GM12874 (cell line): ENCODE measurements at regions not wholly inside any gene's neighbourhood (a gene's known extent, or its start where the extent isn't known, plus 50 kb on each side); places are given as distances from the start of the nearest gene placed in this dataset.

Experiments used
- TF ChIP-seq, protein P1 (sequence below): IDR thresholded peaks from 2 replicates; pipeline ENCODE4 v1.5.1; 2011; ENCODE audit warnings: low read depth, mild to moderate bottlenecking, control low read depth, low read length, moderate library complexity; ENCODE audit not compliant: insufficient read depth

DNA sequence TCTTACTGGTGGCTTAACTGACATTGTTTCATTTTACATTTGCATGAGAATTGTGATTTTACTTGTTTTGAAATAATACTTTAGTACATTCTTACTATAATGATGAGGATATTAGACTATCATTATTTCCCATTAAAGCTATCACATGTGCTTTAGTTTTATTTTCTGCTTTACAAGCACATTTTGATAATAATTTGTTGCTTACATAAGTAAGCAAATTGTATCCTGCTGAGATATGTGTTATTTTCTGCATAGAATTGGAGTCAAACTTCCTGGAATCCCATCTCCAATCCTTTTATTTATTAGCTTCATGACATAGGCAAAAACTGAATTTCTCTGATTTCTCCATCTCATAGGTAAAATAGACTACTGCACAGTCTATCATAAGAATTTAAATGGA, 847.4 kb downstream of the DIPK2A start:
- TF ChIP-seq, protein P1, sequence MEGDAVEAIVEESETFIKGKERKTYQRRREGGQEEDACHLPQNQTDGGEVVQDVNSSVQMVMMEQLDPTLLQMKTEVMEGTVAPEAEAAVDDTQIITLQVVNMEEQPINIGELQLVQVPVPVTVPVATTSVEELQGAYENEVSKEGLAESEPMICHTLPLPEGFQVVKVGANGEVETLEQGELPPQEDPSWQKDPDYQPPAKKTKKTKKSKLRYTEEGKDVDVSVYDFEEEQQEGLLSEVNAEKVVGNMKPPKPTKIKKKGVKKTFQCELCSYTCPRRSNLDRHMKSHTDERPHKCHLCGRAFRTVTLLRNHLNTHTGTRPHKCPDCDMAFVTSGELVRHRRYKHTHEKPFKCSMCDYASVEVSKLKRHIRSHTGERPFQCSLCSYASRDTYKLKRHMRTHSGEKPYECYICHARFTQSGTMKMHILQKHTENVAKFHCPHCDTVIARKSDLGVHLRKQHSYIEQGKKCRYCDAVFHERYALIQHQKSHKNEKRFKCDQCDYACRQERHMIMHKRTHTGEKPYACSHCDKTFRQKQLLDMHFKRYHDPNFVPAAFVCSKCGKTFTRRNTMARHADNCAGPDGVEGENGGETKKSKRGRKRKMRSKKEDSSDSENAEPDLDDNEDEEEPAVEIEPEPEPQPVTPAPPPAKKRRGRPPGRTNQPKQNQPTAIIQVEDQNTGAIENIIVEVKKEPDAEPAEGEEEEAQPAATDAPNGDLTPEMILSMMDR = no peak

DNA sequence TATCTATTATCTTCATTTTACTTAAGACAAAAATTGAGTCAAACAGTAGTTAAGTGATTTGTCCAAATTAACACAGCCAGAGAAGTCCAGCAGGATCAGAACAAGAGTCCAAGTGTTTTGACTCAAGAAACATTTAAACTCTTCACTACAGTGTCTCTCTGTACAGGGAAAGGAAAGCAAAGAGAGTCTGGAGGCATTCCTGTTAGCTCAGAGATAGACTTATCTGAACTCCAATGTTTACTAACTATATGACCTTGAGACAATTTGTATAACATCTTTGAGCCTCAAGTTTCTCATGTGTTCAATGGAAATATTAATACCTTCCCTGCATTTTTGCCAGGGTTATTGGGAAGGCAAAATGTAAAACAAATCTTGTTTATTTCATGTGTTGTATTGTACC, 849.1 kb downstream of the DIPK2A start:
- TF ChIP-seq, protein P1 = no peak

DNA sequence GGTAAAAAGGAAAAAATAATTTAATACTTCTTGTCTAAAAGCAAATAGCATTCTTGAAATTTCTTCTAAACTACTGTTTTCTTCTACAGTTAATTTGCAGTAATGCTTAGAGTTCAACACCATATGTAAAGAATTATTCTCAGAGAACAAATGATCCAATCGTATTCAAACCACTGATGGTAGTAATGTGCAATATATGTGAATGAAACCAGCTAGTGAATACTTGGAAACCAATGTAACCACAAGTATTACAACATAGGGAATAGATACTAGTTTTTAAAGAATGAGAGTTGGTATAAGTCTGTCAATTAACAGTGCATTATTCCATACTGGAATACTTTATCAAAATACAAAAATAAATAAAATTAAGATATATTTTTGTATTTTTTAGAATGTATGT, 850.0 kb downstream of the DIPK2A start:
- TF ChIP-seq, protein P1 = no peak

DNA sequence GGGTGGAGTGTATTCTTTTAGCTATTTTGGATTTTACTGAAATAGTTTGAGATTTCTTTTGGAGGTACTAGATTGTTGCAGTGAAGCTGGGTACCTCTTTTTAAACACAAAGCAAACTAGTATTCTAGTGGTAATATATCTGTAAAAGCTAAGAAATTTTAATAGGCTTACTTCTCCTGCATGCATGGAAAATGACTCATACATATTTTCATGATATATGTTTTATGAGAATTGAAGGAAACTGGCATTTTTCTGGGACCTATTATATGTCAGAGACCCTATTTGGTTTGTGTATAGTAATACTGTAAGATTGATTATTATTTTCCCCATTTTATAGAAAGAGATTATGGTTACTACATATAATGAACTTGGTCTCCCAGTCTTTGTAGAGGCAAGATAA, 851.0 kb downstream of the DIPK2A start:
- TF ChIP-seq, protein P1 = no peak

DNA sequence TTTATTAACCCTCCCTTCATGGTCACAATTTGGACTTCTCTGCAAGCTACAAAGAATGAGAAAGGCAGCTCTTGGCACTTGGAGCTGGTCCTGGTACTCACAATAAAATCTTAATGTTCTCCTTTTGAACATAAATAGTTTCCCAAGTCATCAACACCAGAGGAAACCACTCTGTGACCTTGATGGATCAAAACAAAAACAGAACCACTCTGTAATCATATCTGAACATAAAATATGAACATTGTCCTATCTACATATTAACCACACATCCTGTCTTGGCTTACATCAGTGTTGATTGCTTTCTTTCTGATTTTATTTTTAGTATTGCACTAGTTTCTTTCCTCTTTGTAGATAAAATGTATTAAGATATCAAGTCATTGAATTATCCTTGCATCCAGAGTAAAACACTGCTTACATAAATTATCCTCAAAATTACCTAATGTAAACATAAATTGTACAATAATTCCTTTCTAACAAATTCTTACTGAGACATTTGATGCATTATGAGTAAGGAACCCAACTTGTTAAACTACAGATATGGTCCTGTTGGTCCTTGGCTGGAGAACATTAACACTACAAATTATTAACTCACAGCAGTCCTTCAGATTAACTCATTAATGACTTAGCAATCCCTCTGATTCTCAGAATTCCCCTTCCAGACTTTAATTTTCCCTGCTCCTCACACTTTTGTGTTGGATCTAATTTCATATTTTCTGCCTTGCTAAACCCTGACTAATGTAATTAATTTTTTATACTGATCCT, 860.5 kb downstream of the DIPK2A start:
- TF ChIP-seq, protein P1 = no peak

DNA sequence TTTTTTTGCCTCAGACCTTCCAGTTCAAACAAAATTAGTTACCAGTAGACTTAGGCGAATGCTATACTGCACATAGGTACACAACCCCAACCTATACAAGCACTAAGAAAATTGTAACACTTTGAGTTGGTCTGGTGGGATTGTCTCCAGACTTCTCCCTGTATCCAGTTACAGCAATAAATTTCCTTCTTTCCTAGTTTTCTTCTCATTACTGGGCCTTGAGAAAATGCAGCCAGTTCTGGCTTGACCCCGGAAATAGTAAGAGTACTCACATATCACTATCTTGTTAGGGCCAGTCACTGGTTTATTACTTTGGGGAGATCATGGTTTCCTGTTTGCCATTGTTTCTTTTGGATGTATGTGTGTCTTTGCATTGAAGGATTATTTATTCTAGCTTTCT, 868.4 kb downstream of the DIPK2A start:
- TF ChIP-seq, protein P1 = no peak

DNA sequence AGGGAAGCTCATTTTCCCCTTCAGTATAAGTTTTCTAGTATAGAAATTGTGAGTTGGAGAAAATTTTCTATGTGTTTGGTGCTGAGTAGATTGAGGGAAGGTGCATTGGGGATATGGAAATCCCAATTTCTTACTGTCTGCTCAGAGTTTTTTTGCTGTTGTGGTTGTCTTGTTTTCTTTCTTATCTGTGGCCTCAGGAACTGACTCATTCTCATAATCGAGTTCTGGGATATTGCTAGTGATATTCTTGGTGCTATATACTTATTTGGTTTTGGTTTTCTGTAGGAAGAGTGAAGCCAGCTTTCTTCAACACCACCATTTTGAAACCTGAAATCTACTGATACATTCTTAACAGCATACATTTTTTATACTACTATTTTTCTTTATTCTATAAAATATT, 869.2 kb downstream of the DIPK2A start:
- TF ChIP-seq, protein P1 = no peak
